GM12872 (cell line): ENCODE measurements at regions not wholly inside any gene's neighbourhood (a gene's known extent, or its start where the extent isn't known, plus 50 kb on each side); places are given as distances from the start of the nearest gene placed in this dataset.

Experiments
- TF ChIP-seq, protein P1 (sequence below): IDR thresholded peaks from 3 replicates; pipeline ENCODE4 v1.5.1; 2011; ENCODE audit warnings: low read depth, mild to moderate bottlenecking, low read length, moderate library complexity; ENCODE audit not compliant: insufficient read depth

DNA sequence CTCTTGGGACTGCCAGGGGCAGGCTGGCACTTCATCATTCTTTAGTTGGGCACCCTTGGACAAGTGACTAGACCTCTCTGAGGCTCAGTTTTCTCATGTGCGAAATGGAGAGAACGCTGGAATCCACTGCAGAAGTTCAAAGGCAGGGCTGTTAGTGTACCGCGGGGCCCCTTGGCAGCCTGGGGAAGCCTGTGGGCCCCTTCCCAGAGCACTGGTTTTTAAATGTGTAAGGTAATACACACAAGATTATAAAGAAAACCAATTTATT, 209.5 kb upstream of the MVB12B start:
- TF ChIP-seq, protein P1, sequence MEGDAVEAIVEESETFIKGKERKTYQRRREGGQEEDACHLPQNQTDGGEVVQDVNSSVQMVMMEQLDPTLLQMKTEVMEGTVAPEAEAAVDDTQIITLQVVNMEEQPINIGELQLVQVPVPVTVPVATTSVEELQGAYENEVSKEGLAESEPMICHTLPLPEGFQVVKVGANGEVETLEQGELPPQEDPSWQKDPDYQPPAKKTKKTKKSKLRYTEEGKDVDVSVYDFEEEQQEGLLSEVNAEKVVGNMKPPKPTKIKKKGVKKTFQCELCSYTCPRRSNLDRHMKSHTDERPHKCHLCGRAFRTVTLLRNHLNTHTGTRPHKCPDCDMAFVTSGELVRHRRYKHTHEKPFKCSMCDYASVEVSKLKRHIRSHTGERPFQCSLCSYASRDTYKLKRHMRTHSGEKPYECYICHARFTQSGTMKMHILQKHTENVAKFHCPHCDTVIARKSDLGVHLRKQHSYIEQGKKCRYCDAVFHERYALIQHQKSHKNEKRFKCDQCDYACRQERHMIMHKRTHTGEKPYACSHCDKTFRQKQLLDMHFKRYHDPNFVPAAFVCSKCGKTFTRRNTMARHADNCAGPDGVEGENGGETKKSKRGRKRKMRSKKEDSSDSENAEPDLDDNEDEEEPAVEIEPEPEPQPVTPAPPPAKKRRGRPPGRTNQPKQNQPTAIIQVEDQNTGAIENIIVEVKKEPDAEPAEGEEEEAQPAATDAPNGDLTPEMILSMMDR = no peak

- TF ChIP-seq, protein P1 = no peak
These were observed 209.0 kb upstream of the MVB12B start for GRCh38 chr9:126117631-126118030.

GRCh38 chr9:126119731-126120130, 206.9 kb upstream of the MVB12B start:
- TF ChIP-seq, protein P1 = no peak

GRCh38 chr9:126122901-126123616, 203.6 kb upstream of the MVB12B start:
- TF ChIP-seq, protein P1 = no peak

GRCh38 chr9:126123927-126124326, 202.7 kb upstream of the MVB12B start:
- TF ChIP-seq, protein P1 = no peak

GRCh38 chr9:126125177-126125576, 201.5 kb upstream of the MVB12B start:
- TF ChIP-seq, protein P1 = no peak

- TF ChIP-seq, protein P1 = no peak
These were observed 201.1 kb upstream of the MVB12B start for GRCh38 chr9:126125577-126125976.
